Prostate gland (tissue), 2 donors: ENCODE measurements at regions not wholly inside any gene's neighbourhood (a gene's known extent, or its start where the extent isn't known, plus 50 kb on each side); places are given as distances from the start of the nearest gene placed in this dataset.

Experiments used
- DNase-seq: peaks from one replicate; pipeline ENCODE4 v3.0.0-alpha.2; 2019; ENCODE audit warnings: low spot score
- H3K27ac ChIP-seq, 2 donors: fragments of 200-600 bp; sonication (generic); 2 replicates each; pipeline ENCODE4 v1.5.1; 2017 to 2019
- H3K27me3 ChIP-seq: fragments of 200-600 bp; sonication (generic); replicated peaks from 2 replicates; pipeline ENCODE4 v1.5.1; 2019; ENCODE audit not compliant: insufficient read depth
- H3K36me3 ChIP-seq, 2 donors: fragments of 200-600 bp; sonication (generic); 1 replicate in 1 of 2; 2 replicates in 1 of 2; pipeline versions ENCODE4 v1.5.1 to v1.8.1; 2017 to 2019
- H3K4me1 ChIP-seq: fragments of 200-600 bp; sonication (generic); replicated peaks from 2 replicates; pipeline ENCODE4 v1.5.1; 2019
- H3K4me3 ChIP-seq, 2 donors: fragments of 200-600 bp; sonication (generic); 2 replicates each; pipeline ENCODE4 v1.5.1; 2017 to 2019
- H3K9me3 ChIP-seq: fragments of 200-600 bp; sonication (generic); 2 replicates; pipeline ENCODE4 v1.5.1; 2017
- POLR2A ChIP-seq: fragments of 450-650 bp; IDR thresholded peaks from one replicate; pipeline ENCODE4 v1.6.1; 2016; ENCODE audit warnings: antibody characterized with exemption, mild to moderate bottlenecking
- POLR2AphosphoS5 ChIP-seq: sonication (generic); formaldehyde crosslinking; IDR thresholded peaks from one replicate; pipeline ENCODE4 v1.6.1; 2017; ENCODE audit warnings: antibody characterized with exemption
- WGBS: methylation state at CpG from one replicate; pipeline ENCODE4 v1.1.5; 2018; 5-methylcytosine and 5-hydroxymethylcytosine counted together
- intact Hi-C: fragments of 100-400 bp; cut with DNase I; formaldehyde crosslinking; loops from one replicate; pipeline ENCODE4 v1.14.2; 2022
- TF ChIP-seq, protein P1 (sequence below), 4 experiments: fragments of 200-600 bp in 2 of 4; fragments of 450-650 bp in 2 of 4; sonication (generic) in 2 of 4; IDR thresholded peaks; 1 replicate in 3 of 4; 2 replicates in 1 of 4; pipeline ENCODE4 v1.5.1; 2016 to 2019; ENCODE audit warnings: antibody characterized with exemption in 4 of 4, mild to moderate bottlenecking in 2 of 4, moderate library complexity in 2 of 4

DNA sequence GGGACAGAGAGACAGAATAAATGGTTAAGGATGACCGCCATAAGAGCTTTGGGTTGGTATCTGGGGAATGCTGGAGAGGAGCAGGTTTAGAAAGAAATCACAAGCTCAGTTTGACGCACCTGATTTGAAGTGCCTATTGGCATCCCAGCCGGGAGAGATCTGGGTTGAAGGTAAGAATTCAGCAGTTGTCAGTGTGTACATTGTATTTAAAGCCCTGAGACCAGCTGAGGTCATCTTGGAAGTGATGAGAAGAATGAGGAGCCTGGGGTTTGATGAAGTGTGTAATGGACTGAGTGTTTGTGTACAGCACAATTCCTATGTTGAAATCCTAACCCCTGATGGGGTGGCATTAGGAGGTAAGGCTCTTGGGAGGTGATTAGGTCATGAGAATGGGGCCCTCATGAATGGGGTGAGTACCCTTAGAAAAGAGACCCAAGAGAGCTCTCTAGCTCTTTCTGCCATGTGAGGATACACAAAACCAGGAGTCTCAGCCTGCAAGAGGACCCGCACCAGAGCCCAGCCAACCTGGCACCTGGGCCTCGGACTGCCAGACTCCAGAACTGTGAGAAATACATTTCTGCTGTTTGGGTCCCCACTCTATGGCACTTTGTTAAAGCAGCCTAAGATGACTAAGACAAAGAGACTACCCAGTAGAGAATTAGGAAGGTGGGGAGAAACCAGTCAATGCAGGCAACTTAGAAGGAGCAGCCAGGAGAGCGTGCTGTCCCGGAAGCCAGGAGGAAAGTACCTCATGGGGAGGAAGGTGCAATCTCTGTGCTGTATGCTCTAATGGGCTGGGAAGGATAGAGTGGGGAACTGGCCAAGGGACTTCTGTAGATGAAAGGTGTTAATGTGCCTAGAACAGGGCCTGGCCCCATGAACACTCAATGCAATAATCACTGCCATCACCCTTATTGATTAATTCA, 133.7 kb upstream of the SLC24A3 start:
- no peaks in the 10 kb centered on the region for H3K9me3 ChIP-seq
- no peak overlapping the region for H3K4me3 ChIP-seq
- TF ChIP-seq, protein P1, sequence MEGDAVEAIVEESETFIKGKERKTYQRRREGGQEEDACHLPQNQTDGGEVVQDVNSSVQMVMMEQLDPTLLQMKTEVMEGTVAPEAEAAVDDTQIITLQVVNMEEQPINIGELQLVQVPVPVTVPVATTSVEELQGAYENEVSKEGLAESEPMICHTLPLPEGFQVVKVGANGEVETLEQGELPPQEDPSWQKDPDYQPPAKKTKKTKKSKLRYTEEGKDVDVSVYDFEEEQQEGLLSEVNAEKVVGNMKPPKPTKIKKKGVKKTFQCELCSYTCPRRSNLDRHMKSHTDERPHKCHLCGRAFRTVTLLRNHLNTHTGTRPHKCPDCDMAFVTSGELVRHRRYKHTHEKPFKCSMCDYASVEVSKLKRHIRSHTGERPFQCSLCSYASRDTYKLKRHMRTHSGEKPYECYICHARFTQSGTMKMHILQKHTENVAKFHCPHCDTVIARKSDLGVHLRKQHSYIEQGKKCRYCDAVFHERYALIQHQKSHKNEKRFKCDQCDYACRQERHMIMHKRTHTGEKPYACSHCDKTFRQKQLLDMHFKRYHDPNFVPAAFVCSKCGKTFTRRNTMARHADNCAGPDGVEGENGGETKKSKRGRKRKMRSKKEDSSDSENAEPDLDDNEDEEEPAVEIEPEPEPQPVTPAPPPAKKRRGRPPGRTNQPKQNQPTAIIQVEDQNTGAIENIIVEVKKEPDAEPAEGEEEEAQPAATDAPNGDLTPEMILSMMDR (IDR thresholded peaks at IDR 0.05): no peak
- TF ChIP-seq POLR2AphosphoS5 (no peak), POLR2A (no peak)
- no peaks in the 10 kb centered on the region for H3K4me1 ChIP-seq
- intact Hi-C loops: no loop called here
- 94% methylated on average over 7 of the region's 7 CpGs for WGBS
- no peaks in the 10 kb centered on the region for H3K27me3 ChIP-seq
- no peak for DNase-seq
- no peak overlapping the region for H3K27ac ChIP-seq
- no peaks in the 10 kb centered on the region for H3K36me3 ChIP-seq

GRCh38 chr20:19079536-19080299, 132.7 kb upstream of the SLC24A3 start:
- H3K36me3 ChIP-seq: no peaks in the 10 kb centered on the region
- intact Hi-C loops: no loop called here
- no peak for DNase-seq

DNA sequence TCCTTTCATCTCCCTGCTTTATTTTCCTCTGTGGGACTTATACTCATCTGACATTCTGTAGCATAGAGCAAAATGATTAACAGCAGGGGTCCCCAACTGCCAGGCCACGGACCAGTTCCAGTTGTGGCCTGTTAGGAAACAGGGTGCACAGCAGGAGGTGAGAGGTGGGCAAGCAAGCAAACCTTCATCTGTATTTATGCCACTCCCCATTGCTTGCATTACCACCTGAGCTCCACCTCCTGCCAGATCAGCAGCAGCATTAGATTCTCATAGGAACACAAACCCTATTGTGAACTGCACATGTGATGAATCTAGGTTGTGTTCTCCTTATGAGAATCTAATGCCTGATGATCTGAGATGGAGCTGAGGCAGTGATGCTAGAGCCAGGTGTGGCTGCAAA, 130.5 kb upstream of the SLC24A3 start:
- no peaks in the 10 kb centered on the region for H3K9me3 ChIP-seq
- H3K4me1 ChIP-seq: no peaks in the 10 kb centered on the region
- H3K36me3 ChIP-seq: no peaks in the 10 kb centered on the region
- no peak overlapping the region for H3K4me3 ChIP-seq
- TF ChIP-seq POLR2A (no peak), POLR2AphosphoS5 (no peak)
- TF ChIP-seq, protein P1 (IDR thresholded peaks at IDR 0.05): no peak
- WGBS: 94% methylated on average over 1 of the region's 1 CpG
- H3K27ac ChIP-seq: no peak overlapping the region
- intact Hi-C loops: no loop called here
- DNase-seq: no peak
- H3K27me3 ChIP-seq: no peaks in the 10 kb centered on the region

More at GRCh38 chr20:19079536-19080299, 132.7 kb upstream of the SLC24A3 start:
- TF ChIP-seq POLR2AphosphoS5: no peak
- TF ChIP-seq, protein P1 (IDR thresholded peaks at IDR 0.05): no peak
- no peak for TF ChIP-seq POLR2A
- H3K9me3 ChIP-seq: no peaks in the 10 kb centered on the region
- no peaks in the 10 kb centered on the region for H3K4me1 ChIP-seq
- H3K27ac ChIP-seq: no peak overlapping the region
- no peak overlapping the region for H3K4me3 ChIP-seq
- H3K27me3 ChIP-seq: no peaks in the 10 kb centered on the region
- 68% methylated on average over 10 of the region's 10 CpGs for WGBS

- DNase-seq: no peak
- no peaks in the 10 kb centered on the region for H3K9me3 ChIP-seq
- H3K4me1 ChIP-seq: no peaks in the 10 kb centered on the region
- WGBS: 81% methylated on average over 8 of the region's 8 CpGs
- no peaks in the 10 kb centered on the region for H3K27me3 ChIP-seq
- TF ChIP-seq POLR2AphosphoS5: no peak
- TF ChIP-seq POLR2A: no peak
- TF ChIP-seq, protein P1 (IDR thresholded peaks at IDR 0.05): no peak
- intact Hi-C loops: no loop called here
- H3K36me3 ChIP-seq: no peaks in the 10 kb centered on the region
- no peak overlapping the region for H3K27ac ChIP-seq
- H3K4me3 ChIP-seq: no peak overlapping the region
These were observed 129.3 kb upstream of the SLC24A3 start for GRCh38 chr20:19083136-19083621.
